CD14-positive monocyte (primary cell): ENCODE measurements at regions not wholly inside any gene's neighbourhood (a gene's known extent, or its start where the extent isn't known, plus 50 kb on each side); places are given as distances from the start of the nearest gene placed in this dataset.

ENCODE experiments used
- DNase-seq, 3 donors: peaks; one replicate each; pipeline ENCODE4 v3.0.0-alpha.2; 2011 to 2022
- H2AFZ ChIP-seq: 2 replicates; pipeline ENCODE4 v1.6.0; 2012; ENCODE audit warnings: mild to moderate bottlenecking, low read depth, low read length, inconsistent platforms; ENCODE audit not compliant: insufficient read depth, poor library complexity, severe bottlenecking
- H3K27ac ChIP-seq, 2 donors: 1 replicate in 1 of 2; 2 replicates in 1 of 2; pipeline ENCODE4 v1.5.1; 2012 to 2013; ENCODE audit warnings: low read length in 2 of 2, control low read depth in 1 of 2, inconsistent platforms in 1 of 2, low read depth in 1 of 2, mild to moderate bottlenecking in 1 of 2
- H3K27me3 ChIP-seq, 2 donors: one replicate each; pipeline versions ENCODE4 v1.6.0 to v1.6.1; 2011 to 2013; ENCODE audit warnings: low read length in 2 of 2; ENCODE audit not compliant: control insufficient read depth in 2 of 2, insufficient read depth in 2 of 2
- H3K36me3 ChIP-seq, 2 donors: replicated peaks in 1 of 2; 1 replicate in 1 of 2; 2 replicates in 1 of 2; pipeline versions ENCODE4 v1.5.1 to v1.6.1; 2012 to 2013; ENCODE audit warnings: low read length in 2 of 2, control low read depth in 1 of 2, inconsistent platforms in 1 of 2, mild to moderate bottlenecking in 1 of 2; ENCODE audit not compliant: insufficient read depth in 2 of 2, control insufficient read depth in 1 of 2
- H3K4me1 ChIP-seq, 2 donors: 1 replicate in 1 of 2; 2 replicates in 1 of 2; pipeline versions ENCODE4 v1.5.1 to v1.6.1; 2012 to 2013; ENCODE audit warnings: low read length in 2 of 2, control low read depth in 1 of 2, inconsistent platforms in 1 of 2, mild to moderate bottlenecking in 1 of 2, moderate library complexity in 1 of 2; ENCODE audit not compliant: insufficient read depth in 2 of 2, control insufficient read depth in 1 of 2
- H3K4me2 ChIP-seq: replicated peaks from 2 replicates; pipeline ENCODE3; 2012; ENCODE audit warnings: low read length, moderate library complexity, mild to moderate bottlenecking; ENCODE audit not compliant: poor library complexity, severe bottlenecking; ENCODE audit errors: extremely low read depth
- H3K4me3 ChIP-seq, 3 experiments: fragments of 200-600 bp in 1 of 3; sonication (generic) in 1 of 3; replicated peaks in 1 of 3; 1 replicate in 2 of 3; 2 replicates in 1 of 3; pipeline ENCODE4 v1.5.1; 2011 to 2013; ENCODE audit warnings: low read length in 3 of 3, mild to moderate bottlenecking in 3 of 3, control low read depth in 2 of 3, low read depth in 2 of 3, inconsistent platforms in 1 of 3, moderate library complexity in 1 of 3
- H3K79me2 ChIP-seq: 2 replicates; pipeline ENCODE4 v1.6.0; 2012; ENCODE audit warnings: mild to moderate bottlenecking, control low read depth, inconsistent platforms, low read length, moderate library complexity; ENCODE audit not compliant: insufficient read depth
- H3K9ac ChIP-seq: 2 replicates; pipeline ENCODE4 v1.6.0; 2017; ENCODE audit warnings: low read length, mild to moderate bottlenecking; ENCODE audit not compliant: insufficient read depth, poor library complexity, severe bottlenecking
- H3K9me3 ChIP-seq, 2 donors: replicated peaks in 1 of 2; 1 replicate in 1 of 2; 2 replicates in 1 of 2; pipeline versions ENCODE4 v1.5.1 to v1.6.1; 2012 to 2013; ENCODE audit warnings: low read length in 2 of 2, control low read depth in 1 of 2; ENCODE audit not compliant: control insufficient read depth in 1 of 2, insufficient read depth in 1 of 2
- H4K20me1 ChIP-seq: 2 replicates; pipeline ENCODE4 v1.6.0; 2012; ENCODE audit warnings: mild to moderate bottlenecking, low read length, control low read depth, moderate library complexity; ENCODE audit not compliant: insufficient read depth
- H3K27ac Mint-ChIP-seq, 7 donors: one replicate each; pipeline ENCODE4 v1.8.0; 2020; ENCODE audit warnings: mild to moderate bottlenecking in 7 of 7, mixed read lengths in 7 of 7, moderate library complexity in 6 of 7, inconsistent platforms in 2 of 7
- H3K27me3 Mint-ChIP-seq, 3 donors: one replicate each; pipeline ENCODE4 v1.8.0; 2021 to 2022; ENCODE audit warnings: low read depth in 3 of 3, mild to moderate bottlenecking in 3 of 3, mixed read lengths in 3 of 3, moderate library complexity in 3 of 3, inconsistent platforms in 1 of 3
- H3K36me3 Mint-ChIP-seq, 2 donors: one replicate each; pipeline ENCODE4 v1.8.0; 2020; ENCODE audit warnings: mixed read lengths in 2 of 2, inconsistent platforms in 1 of 2, mild to moderate bottlenecking in 1 of 2
- H3K4me1 Mint-ChIP-seq: one replicate; pipeline ENCODE4 v1.8.0; 2020; ENCODE audit warnings: mild to moderate bottlenecking, mixed read lengths
- H3K4me3 Mint-ChIP-seq, 2 donors: one replicate each; pipeline ENCODE4 v1.8.0; 2020; ENCODE audit warnings: mild to moderate bottlenecking in 2 of 2, mixed read lengths in 2 of 2, moderate library complexity in 1 of 2
- H3K9me3 Mint-ChIP-seq, 7 donors: one replicate each; pipeline ENCODE4 v1.8.0; 2020 to 2022; ENCODE audit warnings: mixed read lengths in 7 of 7, mild to moderate bottlenecking in 6 of 7, moderate library complexity in 6 of 7, inconsistent platforms in 2 of 7
- WGBS: methylation state at CpG from one replicate; pipeline ENCODE4 v1.1.5; 2013; ENCODE audit warnings: missing lambda C conversion rate; ENCODE audit not compliant: insufficient coverage; 5-methylcytosine and 5-hydroxymethylcytosine counted together
- intact Hi-C, 2 donors: fragments of 100-400 bp; cut with micrococcal nuclease; formaldehyde crosslinking; loops; one replicate each; pipeline versions ENCODE4 v1.15.0 to v1.15.1; 2023
- TF ChIP-seq, protein P1 (sequence below): fragments of 200-600 bp; IDR thresholded peaks from one replicate; pipeline ENCODE4 v1.8.0; 2022; ENCODE audit warnings: antibody characterized with exemption, mild to moderate bottlenecking

DNA sequence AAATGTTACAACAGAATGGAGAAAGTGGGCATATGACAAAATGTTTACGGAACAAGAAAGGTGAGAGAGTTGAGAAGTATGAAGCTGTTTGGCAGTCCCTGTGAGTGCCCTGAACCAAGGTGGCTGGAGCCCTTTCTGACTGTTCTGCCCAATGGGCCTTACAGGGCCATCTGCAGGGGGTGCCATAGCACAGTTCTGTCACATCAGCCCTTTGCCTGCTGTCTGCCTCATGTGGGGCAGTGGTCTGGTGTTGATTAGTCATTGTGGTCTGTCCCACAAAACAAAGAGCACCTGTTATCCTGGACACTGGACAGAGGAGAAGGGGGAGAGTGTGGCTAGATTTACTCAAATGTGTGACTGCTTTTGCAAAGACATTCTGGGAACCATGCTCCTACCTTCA lies 51.5 kb upstream of the OSBPL3 start:
- Mint-ChIP-seq H3K4me1 (no peaks in the 10 kb centered on the region), H3K36me3 (no peaks in the 10 kb centered on the region), H3K4me3 (no peak overlapping the region), H3K27ac (no peak overlapping the region), H3K27me3 (peaks cover 0 to 8% (median 7%) of the 10 kb centered on the region in 3 donors), H3K9me3 (peaks cover 0 to 12% (median 4%) of the 10 kb centered on the region in 7 donors)
- Histone ChIP-seq H3K4me3 (no peak overlapping the region), H3K4me2 (no peak overlapping the region), H2AFZ (no peak overlapping the region), H3K4me1 (no peaks in the 10 kb centered on the region), H3K9ac (no peak overlapping the region), H3K36me3 (no peaks in the 10 kb centered on the region), H3K27me3 (no peaks in the 10 kb centered on the region), H3K27ac (no peak overlapping the region), H3K79me2 (no peaks in the 10 kb centered on the region), H3K9me3 (peaks cover 0 to 3% of the 10 kb centered on the region in 2 donors), H4K20me1 (no peaks in the 10 kb centered on the region)
- intact Hi-C loops = no loop called here
- 100% methylated on average over 1 of the region's 1 CpG for WGBS
- TF ChIP-seq, protein P1, sequence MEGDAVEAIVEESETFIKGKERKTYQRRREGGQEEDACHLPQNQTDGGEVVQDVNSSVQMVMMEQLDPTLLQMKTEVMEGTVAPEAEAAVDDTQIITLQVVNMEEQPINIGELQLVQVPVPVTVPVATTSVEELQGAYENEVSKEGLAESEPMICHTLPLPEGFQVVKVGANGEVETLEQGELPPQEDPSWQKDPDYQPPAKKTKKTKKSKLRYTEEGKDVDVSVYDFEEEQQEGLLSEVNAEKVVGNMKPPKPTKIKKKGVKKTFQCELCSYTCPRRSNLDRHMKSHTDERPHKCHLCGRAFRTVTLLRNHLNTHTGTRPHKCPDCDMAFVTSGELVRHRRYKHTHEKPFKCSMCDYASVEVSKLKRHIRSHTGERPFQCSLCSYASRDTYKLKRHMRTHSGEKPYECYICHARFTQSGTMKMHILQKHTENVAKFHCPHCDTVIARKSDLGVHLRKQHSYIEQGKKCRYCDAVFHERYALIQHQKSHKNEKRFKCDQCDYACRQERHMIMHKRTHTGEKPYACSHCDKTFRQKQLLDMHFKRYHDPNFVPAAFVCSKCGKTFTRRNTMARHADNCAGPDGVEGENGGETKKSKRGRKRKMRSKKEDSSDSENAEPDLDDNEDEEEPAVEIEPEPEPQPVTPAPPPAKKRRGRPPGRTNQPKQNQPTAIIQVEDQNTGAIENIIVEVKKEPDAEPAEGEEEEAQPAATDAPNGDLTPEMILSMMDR = no peak
- DNase-seq = no peak

DNA sequence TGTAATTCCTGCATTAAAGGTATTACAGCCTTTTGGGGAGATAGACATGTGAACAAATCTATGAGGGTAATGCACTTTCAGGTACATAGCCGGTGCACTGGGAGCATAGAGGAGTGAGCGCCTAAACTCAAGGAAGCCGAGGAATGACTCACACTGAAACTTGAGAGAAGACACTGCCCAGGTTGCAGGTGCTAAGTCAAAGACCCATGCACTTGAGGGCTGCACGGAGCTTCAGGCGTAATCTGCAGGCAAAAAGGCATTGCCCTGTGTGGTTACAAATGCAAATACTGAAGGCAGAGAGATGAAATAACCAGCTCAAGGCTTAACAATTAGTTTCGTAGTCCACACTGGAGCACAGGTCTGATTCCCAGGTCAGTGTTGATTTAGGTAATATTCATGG lies 51.0 kb upstream of the OSBPL3 start:
- Mint-ChIP-seq H3K9me3 (peaks cover 0 to 8% (median 2%) of the 10 kb centered on the region in 7 donors), H3K27ac (no peak overlapping the region), H3K27me3 (peaks cover 0 to 8% (median 6%) of the 10 kb centered on the region in 3 donors), H3K36me3 (no peaks in the 10 kb centered on the region), H3K4me1 (no peaks in the 10 kb centered on the region), H3K4me3 (no peak overlapping the region)
- H3K9ac ChIP-seq = no peak overlapping the region
- no peaks in the 10 kb centered on the region for H3K36me3 ChIP-seq
- no peak for DNase-seq
- TF ChIP-seq, protein P1 = no peak
- H3K4me3 ChIP-seq = no peak overlapping the region
- H4K20me1 ChIP-seq = no peaks in the 10 kb centered on the region
- H2AFZ ChIP-seq = no peak overlapping the region
- no peak overlapping the region for H3K27ac ChIP-seq
- no peaks in the 10 kb centered on the region for H3K4me1 ChIP-seq
- H3K9me3 ChIP-seq = no peaks in the 10 kb centered on the region
- no peak overlapping the region for H3K4me2 ChIP-seq
- no peaks in the 10 kb centered on the region for H3K27me3 ChIP-seq
- H3K79me2 ChIP-seq = no peaks in the 10 kb centered on the region
- intact Hi-C loops = no loop called here
- 81% methylated on average over 6 of the region's 6 CpGs for WGBS
